Activated B cell treated with CpG ODN at 0.5 μM for 24 hours (primary cell): ENCODE measurements at regions not wholly inside any gene's neighbourhood (a gene's known extent, or its start where the extent isn't known, plus 50 kb on each side); places are given as distances from the start of the nearest gene placed in this dataset.

Source experiments
- ATAC-seq: fragments of 200-7000 bp; cut with Tn5 transposase; one replicate; pipeline ENCODE4 v1.10.0; 2021; ENCODE audit warnings: low read depth, mild to moderate bottlenecking, moderate library complexity
- CTCF ChIA-PET: fragments of 350-600 bp; sonication (Branson Sonifier 250); formaldehyde crosslinking; loops from one replicate; lab custom pipeline; 2021; ENCODE audit warnings: antibody characterized with exemption; lab: Charles Lee
- POLR2A ChIA-PET: fragments of 350-600 bp; sonication (Branson Sonifier 250); formaldehyde crosslinking; loops from one replicate; lab custom pipeline; 2021; ENCODE audit warnings: antibody characterized with exemption; lab: Charles Lee
- DNase-seq: peaks from one replicate; pipeline ENCODE4 v3.0.0; 2022
- H3K27ac Mint-ChIP-seq: one replicate; pipeline ENCODE4 v1.8.0; 2020; ENCODE audit warnings: mixed read lengths
- H3K27me3 Mint-ChIP-seq: one replicate; pipeline ENCODE4 v1.8.0; 2021; ENCODE audit warnings: mixed read lengths
- H3K36me3 Mint-ChIP-seq: one replicate; pipeline ENCODE4 v1.8.0; 2021; ENCODE audit warnings: low read depth, mixed read lengths
- H3K4me1 Mint-ChIP-seq: one replicate; pipeline ENCODE4 v1.8.0; 2021; ENCODE audit warnings: mixed read lengths
- H3K4me3 Mint-ChIP-seq: one replicate; pipeline ENCODE4 v1.8.0; 2020; ENCODE audit warnings: mild to moderate bottlenecking, mixed read lengths
- H3K9me3 Mint-ChIP-seq: one replicate; pipeline ENCODE4 v1.8.0; 2020; ENCODE audit warnings: mixed read lengths
- CTCF ChIP-seq: fragments of 200-600 bp; IDR thresholded peaks from one replicate; pipeline ENCODE4 v1.8.0; 2022; ENCODE audit warnings: antibody characterized with exemption, mild to moderate bottlenecking
- intact Hi-C: fragments of 100-400 bp; cut with micrococcal nuclease; formaldehyde crosslinking; loops from one replicate; pipeline ENCODE4 v1.15.1; 2024

- CTCF ChIA-PET: no interaction called here
- no peak for DNase-seq
Measured at GRCh38 chr6:168198302-168199180, 119.5 kb upstream of the FRMD1 start.

GRCh38 chr6:168197636-168198301 is 118.8 kb upstream of the FRMD1 start:
- Mint-ChIP-seq H3K36me3 (no peaks in the 10 kb centered on the region), H3K27ac (no peak overlapping the region), H3K27me3 (no peaks in the 10 kb centered on the region), H3K4me3 (no peak overlapping the region), H3K4me1 (no peaks in the 10 kb centered on the region), H3K9me3 (no peaks in the 10 kb centered on the region)
- no peak for ATAC-seq
- TF ChIP-seq CTCF: no peak
- intact Hi-C loops: no loop called here
- DNase-seq: no peak
- POLR2A ChIA-PET: no interaction called here
- CTCF ChIA-PET: no interaction called here

More at GRCh38 chr6:168198302-168199180, 119.5 kb upstream of the FRMD1 start:
- Mint-ChIP-seq H3K36me3 (no peaks in the 10 kb centered on the region), H3K4me3 (no peak overlapping the region), H3K27me3 (no peaks in the 10 kb centered on the region), H3K9me3 (peaks cover 1% of the 10 kb centered on the region), H3K27ac (no peak overlapping the region), H3K4me1 (no peaks in the 10 kb centered on the region)
- POLR2A ChIA-PET: no interaction called here
- no peak for TF ChIP-seq CTCF
- intact Hi-C loops: no loop called here
- ATAC-seq: no peak

GRCh38 chr6:168196881-168197635 is 118.0 kb upstream of the FRMD1 start:
- no peaks in the 10 kb centered on the region for H3K36me3 Mint-ChIP-seq
- intact Hi-C loops: no loop called here
- H3K27ac Mint-ChIP-seq: no peak overlapping the region
- ChIA-PET CTCF (no interaction called here), POLR2A (no interaction called here)
- H3K4me1 Mint-ChIP-seq: no peaks in the 10 kb centered on the region
- ATAC-seq: no peak
- no peaks in the 10 kb centered on the region for H3K9me3 Mint-ChIP-seq
- no peak for TF ChIP-seq CTCF
- DNase-seq: no peak
- H3K4me3 Mint-ChIP-seq: no peak overlapping the region
- no peaks in the 10 kb centered on the region for H3K27me3 Mint-ChIP-seq

GRCh38 chr6:168196385-168196860 is 117.4 kb upstream of the FRMD1 start:
- Mint-ChIP-seq H3K4me3 (no peak overlapping the region), H3K4me1 (no peaks in the 10 kb centered on the region), H3K9me3 (no peaks in the 10 kb centered on the region), H3K27me3 (no peaks in the 10 kb centered on the region), H3K36me3 (no peaks in the 10 kb centered on the region), H3K27ac (no peak overlapping the region)
- ChIA-PET POLR2A (no interaction called here), CTCF (no interaction called here)
- ATAC-seq (no peak), DNase-seq (no peak)
- intact Hi-C loops: no loop called here
- TF ChIP-seq CTCF: no peak

- no peak for TF ChIP-seq CTCF
- ATAC-seq: no peak
- ChIA-PET POLR2A (no interaction called here), CTCF (no interaction called here)
- Mint-ChIP-seq H3K9me3 (no peaks in the 10 kb centered on the region), H3K27ac (no peak overlapping the region), H3K36me3 (no peaks in the 10 kb centered on the region), H3K4me1 (no peaks in the 10 kb centered on the region), H3K27me3 (no peaks in the 10 kb centered on the region), H3K4me3 (no peak overlapping the region)
- intact Hi-C loops: no loop called here
- no peak for DNase-seq
Measured at GRCh38 chr6:168195712-168196111, 116.7 kb upstream of the FRMD1 start.
